ENCODE measurements at regions not wholly inside any gene's neighbourhood (a gene's known extent, or its start where the extent isn't known, plus 50 kb on each side); places are given as distances from the start of the nearest gene placed in this dataset.
"Not testable (repeated sequence)": the region's sequence is repeated elsewhere in the genome, so short reads cannot be mapped to it uniquely, and the experiment has no call there.

DNA sequence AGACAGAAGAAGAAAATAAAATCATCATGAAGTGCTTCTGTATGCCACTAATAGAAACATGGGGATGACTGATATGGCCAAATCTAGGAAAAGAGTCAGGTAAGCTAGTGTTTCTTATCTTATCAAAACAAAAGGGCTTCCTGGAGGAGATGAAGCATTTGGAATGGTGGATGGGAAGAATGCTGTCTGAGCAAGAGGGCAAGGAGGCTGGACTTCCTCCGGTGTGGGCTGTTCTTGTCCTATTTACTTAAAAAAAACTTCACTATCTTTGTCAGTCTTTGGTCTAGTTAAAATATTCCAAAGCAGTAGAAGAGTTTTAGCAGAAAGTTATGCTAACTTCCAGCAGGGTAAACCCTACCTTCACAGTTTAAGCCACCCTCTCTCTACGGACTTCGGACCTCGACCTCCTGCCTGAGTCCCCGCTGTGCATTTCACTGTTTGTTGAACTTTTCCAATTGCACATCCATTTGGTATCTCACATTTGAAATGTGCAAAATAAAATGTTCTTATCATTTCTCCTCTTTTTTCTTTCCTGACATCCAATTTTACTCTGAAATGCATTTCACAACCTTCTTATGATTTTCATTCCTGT is 64.8 kb upstream of the TSPAN2 start:
- no peaks in the 10 kb centered on the region for H3K36me3 ChIP-seq (replicated peaks in 1 of 2; ENCODE audit: control insufficient read depth in 2 of 2, insufficient read depth in 2 of 2, low read length in 2 of 2)
- H3K23ac ChIP-seq (ENCODE audit: low read depth, low read length, poor library complexity): no peak overlapping the region
- H2AK5ac ChIP-seq (ENCODE audit: low read depth, low read length): no peak overlapping the region
- H2BK15ac ChIP-seq (ENCODE audit: low read length): no peak overlapping the region
- H3K9ac ChIP-seq (ENCODE audit: low read depth, low read length, poor library complexity): no peak overlapping the region
- no peak overlapping the region for H2BK120ac ChIP-seq (ENCODE audit: low read depth, low read length)
- H3K79me1 ChIP-seq (ENCODE audit: low read depth, low read length): no peaks in the 10 kb centered on the region
- DNase-seq (ENCODE audit: low spot score): no peak
- H3K27me3 ChIP-seq (ENCODE audit: control insufficient read depth in 3 of 3, insufficient read depth in 3 of 3, low read depth in 1 of 3, low read length in 3 of 3): no peaks in the 10 kb centered on the region
- no peak overlapping the region for H3K14ac ChIP-seq (ENCODE audit: low read length)
- no peaks in the 10 kb centered on the region for H3K4me1 ChIP-seq (ENCODE audit: control insufficient read depth in 2 of 2, insufficient read depth in 1 of 2, low read depth in 1 of 2, low read length in 2 of 2)
- H3K27ac ChIP-seq (replicated peaks; ENCODE audit: low read length): no peak overlapping the region
- no peak overlapping the region for H2BK12ac ChIP-seq (ENCODE audit: low read length)
- H3K18ac ChIP-seq (ENCODE audit: low read length): no peak overlapping the region
- no CpG with 5 or more reads among the region's 5 CpGs for WGBS, 2 donors (ENCODE audit: extremely low coverage in 2 of 2, insufficient read length in 2 of 2, insufficient replicate concordance in 1 of 2)
- H4K91ac ChIP-seq (ENCODE audit: low read depth, low read length, poor library complexity): no peak overlapping the region
- H3K4ac ChIP-seq (ENCODE audit: low read length): no peak overlapping the region
- no peak overlapping the region for H3K4me3 ChIP-seq (ENCODE audit: low read length in 2 of 2)
- H3K4me2 ChIP-seq (ENCODE audit: insufficient read depth, low read length, poor library complexity, severe bottlenecking): no peak overlapping the region
- no peak overlapping the region for H2BK5ac ChIP-seq (ENCODE audit: low read length)
- H3K9me3 ChIP-seq (replicated peaks in 1 of 2; ENCODE audit: control insufficient read depth in 2 of 2, insufficient read depth in 1 of 2, low read depth in 1 of 2, low read length in 2 of 2): no peaks in the 10 kb centered on the region
- H4K8ac ChIP-seq (ENCODE audit: low read depth, low read length): no peak overlapping the region
- H2AFZ ChIP-seq (ENCODE audit: low read length): no peak overlapping the region

DNA sequence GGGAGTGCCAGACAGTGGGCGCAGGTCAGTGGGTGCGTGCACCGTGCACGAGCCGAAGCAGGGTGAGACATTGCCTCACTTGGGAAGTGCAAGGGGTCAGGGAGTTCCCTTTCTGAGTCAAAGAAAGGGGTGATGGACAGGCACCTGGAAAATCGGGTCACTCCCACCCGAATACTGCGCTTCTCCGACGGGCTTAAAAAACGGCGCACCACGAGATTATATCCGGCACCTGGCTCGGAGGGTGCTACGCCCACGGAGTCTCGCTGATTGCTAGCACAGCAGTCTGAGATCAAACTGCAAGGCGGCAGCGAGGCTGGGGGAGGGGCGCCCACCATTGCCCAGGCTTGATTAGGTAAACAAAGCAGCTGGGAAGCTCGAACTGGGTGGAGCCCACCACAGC is 58.6 kb upstream of the TSPAN2 start:
- no CpG with 5 or more reads among the region's 22 CpGs for WGBS, 2 donors (ENCODE audit: extremely low coverage in 2 of 2, insufficient read length in 2 of 2, insufficient replicate concordance in 1 of 2)
- H2BK120ac ChIP-seq (ENCODE audit: low read depth, low read length); H3K4ac ChIP-seq (ENCODE audit: low read length); H2BK5ac ChIP-seq (ENCODE audit: low read length); H3K79me1 ChIP-seq (ENCODE audit: low read depth, low read length); H2AK5ac ChIP-seq (ENCODE audit: low read depth, low read length); H4K91ac ChIP-seq (ENCODE audit: low read depth, low read length, poor library complexity); H3K4me1 ChIP-seq (ENCODE audit: control insufficient read depth in 2 of 2, insufficient read depth in 1 of 2, low read depth in 1 of 2, low read length in 2 of 2); H2BK12ac ChIP-seq (ENCODE audit: low read length); H3K27ac ChIP-seq (replicated peaks; ENCODE audit: low read length); H3K14ac ChIP-seq (ENCODE audit: low read length); H4K8ac ChIP-seq (ENCODE audit: low read depth, low read length); DNase-seq (ENCODE audit: low spot score); H3K18ac ChIP-seq (ENCODE audit: low read length); H3K27me3 ChIP-seq (ENCODE audit: control insufficient read depth in 3 of 3, insufficient read depth in 3 of 3, low read depth in 1 of 3, low read length in 3 of 3); H2BK15ac ChIP-seq (ENCODE audit: low read length); H3K9ac ChIP-seq (ENCODE audit: low read depth, low read length, poor library complexity); H3K9me3 ChIP-seq (replicated peaks in 1 of 2; ENCODE audit: control insufficient read depth in 2 of 2, insufficient read depth in 1 of 2, low read depth in 1 of 2, low read length in 2 of 2); H2AFZ ChIP-seq (ENCODE audit: low read length); H3K23ac ChIP-seq (ENCODE audit: low read depth, low read length, poor library complexity); H3K4me3 ChIP-seq (ENCODE audit: low read length in 2 of 2); H3K36me3 ChIP-seq (replicated peaks in 1 of 2; ENCODE audit: control insufficient read depth in 2 of 2, insufficient read depth in 2 of 2, low read length in 2 of 2): not testable (repeated sequence)
- peak overlapping the region; percentile 40 for H3K4me2 ChIP-seq (ENCODE audit: insufficient read depth, low read length, poor library complexity, severe bottlenecking)

DNA sequence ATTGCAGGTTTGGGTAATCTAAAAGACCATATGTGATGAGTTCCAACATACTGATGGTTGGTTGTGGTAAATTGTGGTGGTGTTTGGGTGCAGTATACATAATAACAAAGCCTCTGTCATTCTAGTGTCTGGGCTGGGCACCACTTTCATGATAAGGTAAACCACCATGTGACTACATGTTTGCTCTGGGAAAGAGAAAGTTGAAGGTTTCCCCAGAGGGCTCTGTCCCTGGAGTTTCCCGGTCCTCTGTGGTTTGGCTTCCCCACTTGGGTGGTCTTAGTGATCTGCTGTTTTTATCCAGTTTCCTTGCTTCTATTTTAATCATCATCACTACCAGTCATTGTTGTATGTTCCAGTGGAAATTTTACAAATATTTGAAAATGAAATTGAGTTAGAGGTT is 55.9 kb upstream of the TSPAN2 start:
- no CpG with 5 or more reads among the region's 1 CpG for WGBS, 2 donors (ENCODE audit: extremely low coverage in 2 of 2, insufficient read length in 2 of 2, insufficient replicate concordance in 1 of 2)

DNA sequence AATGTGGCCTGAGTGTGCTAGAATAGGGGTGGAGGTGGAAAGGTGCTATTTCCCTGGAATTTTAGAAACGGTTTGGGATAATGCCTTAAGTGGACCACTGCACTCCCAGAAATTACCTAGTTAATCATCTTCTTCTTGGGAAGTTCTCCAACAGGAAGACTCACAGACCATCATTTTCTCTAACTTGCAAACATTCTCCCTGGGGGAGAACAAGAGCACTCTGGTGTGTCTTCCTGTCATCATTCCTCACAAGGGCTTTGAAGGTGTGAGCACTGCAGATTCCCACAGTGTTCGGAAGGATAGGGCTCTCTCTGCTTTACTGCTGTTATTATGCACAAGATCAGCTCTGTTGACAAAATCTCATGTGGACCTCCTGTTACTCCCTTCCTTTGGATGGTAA is 54.9 kb upstream of the TSPAN2 start:
- Histone ChIP-seq H4K8ac (ENCODE audit: low read depth, low read length) (no peak overlapping the region), H3K4me1 (ENCODE audit: control insufficient read depth in 2 of 2, insufficient read depth in 1 of 2, low read depth in 1 of 2, low read length in 2 of 2) (no peaks in the 10 kb centered on the region), H2AK5ac (ENCODE audit: low read depth, low read length) (no peak overlapping the region), H3K18ac (ENCODE audit: low read length) (no peak overlapping the region), H2AFZ (ENCODE audit: low read length) (no peak overlapping the region), H3K27ac (replicated peaks; ENCODE audit: low read length) (no peak overlapping the region), H3K79me1 (ENCODE audit: low read depth, low read length) (no peaks in the 10 kb centered on the region), H2BK12ac (ENCODE audit: low read length) (no peak overlapping the region), H3K4ac (ENCODE audit: low read length) (no peak overlapping the region), H3K23ac (ENCODE audit: low read depth, low read length, poor library complexity) (no peak overlapping the region), H2BK15ac (ENCODE audit: low read length) (no peak overlapping the region), H3K9me3 (replicated peaks in 1 of 2; ENCODE audit: control insufficient read depth in 2 of 2, insufficient read depth in 1 of 2, low read depth in 1 of 2, low read length in 2 of 2) (no peaks in the 10 kb centered on the region), H3K36me3 (replicated peaks in 1 of 2; ENCODE audit: control insufficient read depth in 2 of 2, insufficient read depth in 2 of 2, low read length in 2 of 2) (no peaks in the 10 kb centered on the region), H3K9ac (ENCODE audit: low read depth, low read length, poor library complexity) (no peak overlapping the region), H2BK5ac (ENCODE audit: low read length) (no peak overlapping the region), H3K27me3 (ENCODE audit: control insufficient read depth in 3 of 3, insufficient read depth in 3 of 3, low read depth in 1 of 3, low read length in 3 of 3) (no peaks in the 10 kb centered on the region), H3K4me2 (ENCODE audit: insufficient read depth, low read length, poor library complexity, severe bottlenecking) (no peak overlapping the region), H3K4me3 (ENCODE audit: low read length in 2 of 2) (no peak overlapping the region), H2BK120ac (ENCODE audit: low read depth, low read length) (no peak overlapping the region), H3K14ac (ENCODE audit: low read length) (no peak overlapping the region), H4K91ac (ENCODE audit: low read depth, low read length, poor library complexity) (no peak overlapping the region)
- WGBS, 2 donors (ENCODE audit: extremely low coverage in 2 of 2, insufficient read length in 2 of 2, insufficient replicate concordance in 1 of 2): no CpG with 5 or more reads among the region's 2 CpGs
- no peak for DNase-seq (ENCODE audit: low spot score)

More for the DNA sequence above, 55.9 kb upstream of the TSPAN2 start:
- Histone ChIP-seq H3K9me3 (replicated peaks in 1 of 2; ENCODE audit: control insufficient read depth in 2 of 2, insufficient read depth in 1 of 2, low read depth in 1 of 2, low read length in 2 of 2) (no peaks in the 10 kb centered on the region), H3K4ac (ENCODE audit: low read length) (no peak overlapping the region), H2BK15ac (ENCODE audit: low read length) (no peak overlapping the region), H2BK5ac (ENCODE audit: low read length) (no peak overlapping the region), H2AFZ (ENCODE audit: low read length) (no peak overlapping the region), H3K4me3 (ENCODE audit: low read length in 2 of 2) (no peak overlapping the region), H4K8ac (ENCODE audit: low read depth, low read length) (no peak overlapping the region), H2BK120ac (ENCODE audit: low read depth, low read length) (no peak overlapping the region), H3K18ac (ENCODE audit: low read length) (no peak overlapping the region), H3K4me2 (ENCODE audit: insufficient read depth, low read length, poor library complexity, severe bottlenecking) (no peak overlapping the region), H3K4me1 (ENCODE audit: control insufficient read depth in 2 of 2, insufficient read depth in 1 of 2, low read depth in 1 of 2, low read length in 2 of 2) (no peaks in the 10 kb centered on the region), H3K36me3 (replicated peaks in 1 of 2; ENCODE audit: control insufficient read depth in 2 of 2, insufficient read depth in 2 of 2, low read length in 2 of 2) (no peaks in the 10 kb centered on the region), H3K23ac (ENCODE audit: low read depth, low read length, poor library complexity) (no peak overlapping the region), H2BK12ac (ENCODE audit: low read length) (no peak overlapping the region), H2AK5ac (ENCODE audit: low read depth, low read length) (no peak overlapping the region), H4K91ac (ENCODE audit: low read depth, low read length, poor library complexity) (no peak overlapping the region), H3K79me1 (ENCODE audit: low read depth, low read length) (no peaks in the 10 kb centered on the region), H3K27ac (replicated peaks; ENCODE audit: low read length) (no peak overlapping the region), H3K14ac (ENCODE audit: low read length) (no peak overlapping the region), H3K27me3 (ENCODE audit: control insufficient read depth in 3 of 3, insufficient read depth in 3 of 3, low read depth in 1 of 3, low read length in 3 of 3) (no peaks in the 10 kb centered on the region), H3K9ac (ENCODE audit: low read depth, low read length, poor library complexity) (no peak overlapping the region)
- DNase-seq (ENCODE audit: low spot score): no peak

Data from neuronal stem cell (in vitro differentiated cells).